ENCODE measurements at regions not wholly inside any gene's neighbourhood (a gene's known extent, or its start where the extent isn't known, plus 50 kb on each side); places are given as distances from the start of the nearest gene placed in this dataset.

- no peak for DNase-seq (ENCODE audit: low read depth, low spot score)
- no peak overlapping the region for H3K27ac ChIP-seq (ENCODE audit: low read length)
- ChIA-PET POLR2A (no interaction called here), CTCF (no interaction called here)
- in situ Hi-C loops (cut with HindIII; ENCODE audit: low pct_unique_long_range_greater_than_20kb, low sequenced_read_pairs) = no loop called here
- H3K4me1 ChIP-seq (ENCODE audit: control insufficient read depth, insufficient read depth, low read length) = no peaks in the 10 kb centered on the region
- intact Hi-C loops (cut with micrococcal nuclease; ENCODE audit: unreplicated experiment) = no loop called here
- ATAC-seq = no peak
- BruUV-seq (replicated peaks) = no TSS peak
- no peaks in the 10 kb centered on the region for H3K36me3 ChIP-seq (ENCODE audit: control insufficient read depth, insufficient read depth, low read length)
- H3K27me3 ChIP-seq (ENCODE audit: control insufficient read depth, insufficient read depth, low read length) = no peaks in the 10 kb centered on the region
- no peak overlapping the region for H3K4me3 ChIP-seq (ENCODE audit: low read depth in 2 of 2, low read length in 2 of 2)
- no peaks in the 10 kb centered on the region for H3K9me3 ChIP-seq (ENCODE audit: control insufficient read depth, insufficient read depth, low read depth, low read length)
- TF ChIP-seq REST (IDR thresholded peaks at IDR 0.05; ENCODE audit: insufficient read depth in 1 of 2, low read depth in 2 of 2, low read length in 1 of 2) = no peak
- TF ChIP-seq TCF7L2 (IDR thresholded peaks at IDR 0.05; ENCODE audit: low read depth, low read length) = no peak
- no peak for TF ChIP-seq POLR2AphosphoS5 (IDR thresholded peaks at IDR 0.05; ENCODE audit: low read depth, low read length)
- TF ChIP-seq SIN3A (IDR thresholded peaks at IDR 0.05; ENCODE audit: borderline replicate concordance, insufficient read depth, low read depth, low read length) = no peak
- TF ChIP-seq CTCF (IDR thresholded peaks at IDR 0.05) = no peak
Measured at GRCh38 chr2:180720829-180721228, 259.6 kb upstream of the UBE2E3 start.

- intact Hi-C loops (cut with micrococcal nuclease; ENCODE audit: unreplicated experiment) (no loop called here), in situ Hi-C loops (cut with HindIII; ENCODE audit: low pct_unique_long_range_greater_than_20kb, low sequenced_read_pairs) (no loop called here)
- ATAC-seq = no peak
- Histone ChIP-seq H3K4me1 (ENCODE audit: control insufficient read depth, insufficient read depth, low read length) (no peaks in the 10 kb centered on the region), H3K4me3 (ENCODE audit: low read depth in 2 of 2, low read length in 2 of 2) (no peak overlapping the region), H3K27me3 (ENCODE audit: control insufficient read depth, insufficient read depth, low read length) (no peaks in the 10 kb centered on the region), H3K36me3 (ENCODE audit: control insufficient read depth, insufficient read depth, low read length) (no peaks in the 10 kb centered on the region), H3K27ac (ENCODE audit: low read length) (no peak overlapping the region), H3K9me3 (ENCODE audit: control insufficient read depth, insufficient read depth, low read depth, low read length) (no peaks in the 10 kb centered on the region)
- CTCF ChIA-PET = no interaction called here
- no TSS peak for BruUV-seq (replicated peaks)
- TF ChIP-seq POLR2AphosphoS5 (IDR thresholded peaks at IDR 0.05; ENCODE audit: low read depth, low read length) (no peak), REST (IDR thresholded peaks at IDR 0.05; ENCODE audit: insufficient read depth in 1 of 2, low read depth in 2 of 2, low read length in 1 of 2) (no peak), CTCF (IDR thresholded peaks at IDR 0.05) (no peak), TCF7L2 (IDR thresholded peaks at IDR 0.05; ENCODE audit: low read depth, low read length) (no peak), SIN3A (IDR thresholded peaks at IDR 0.05; ENCODE audit: borderline replicate concordance, insufficient read depth, low read depth, low read length) (no peak)
- no peak for DNase-seq (ENCODE audit: low read depth, low spot score)
- POLR2A ChIA-PET = no interaction called here
Measured at GRCh38 chr2:180717588-180717987, 262.8 kb upstream of the UBE2E3 start.
